ENCODE measurements at regions not wholly inside any gene's neighbourhood (a gene's known extent, or its start where the extent isn't known, plus 50 kb on each side); places are given as distances from the start of the nearest gene placed in this dataset.

DNA sequence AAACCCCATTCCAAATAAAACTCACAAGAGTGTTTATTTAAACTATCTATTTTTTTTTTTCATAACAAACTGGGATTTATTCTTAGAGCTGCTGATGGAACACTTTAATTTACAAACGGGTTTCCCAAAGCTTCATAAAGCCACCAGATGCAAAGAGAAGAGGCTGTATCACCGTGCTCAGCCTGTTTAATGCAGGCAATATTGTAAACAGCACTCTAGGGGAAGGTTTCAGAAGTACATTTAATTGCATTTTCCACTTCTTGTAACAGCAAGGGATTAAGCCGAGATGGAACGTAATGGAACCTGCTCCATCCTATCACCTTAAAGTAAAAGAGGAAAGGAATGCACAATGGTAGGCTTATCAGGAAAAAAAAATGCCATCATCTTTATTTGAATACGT lies 550.6 kb upstream of the ARGLU1 start:
- no peak overlapping the region for H3K4me3 ChIP-seq (ENCODE audit: control insufficient read depth, low read depth, low read length)
- TF ChIP-seq, protein P1, sequence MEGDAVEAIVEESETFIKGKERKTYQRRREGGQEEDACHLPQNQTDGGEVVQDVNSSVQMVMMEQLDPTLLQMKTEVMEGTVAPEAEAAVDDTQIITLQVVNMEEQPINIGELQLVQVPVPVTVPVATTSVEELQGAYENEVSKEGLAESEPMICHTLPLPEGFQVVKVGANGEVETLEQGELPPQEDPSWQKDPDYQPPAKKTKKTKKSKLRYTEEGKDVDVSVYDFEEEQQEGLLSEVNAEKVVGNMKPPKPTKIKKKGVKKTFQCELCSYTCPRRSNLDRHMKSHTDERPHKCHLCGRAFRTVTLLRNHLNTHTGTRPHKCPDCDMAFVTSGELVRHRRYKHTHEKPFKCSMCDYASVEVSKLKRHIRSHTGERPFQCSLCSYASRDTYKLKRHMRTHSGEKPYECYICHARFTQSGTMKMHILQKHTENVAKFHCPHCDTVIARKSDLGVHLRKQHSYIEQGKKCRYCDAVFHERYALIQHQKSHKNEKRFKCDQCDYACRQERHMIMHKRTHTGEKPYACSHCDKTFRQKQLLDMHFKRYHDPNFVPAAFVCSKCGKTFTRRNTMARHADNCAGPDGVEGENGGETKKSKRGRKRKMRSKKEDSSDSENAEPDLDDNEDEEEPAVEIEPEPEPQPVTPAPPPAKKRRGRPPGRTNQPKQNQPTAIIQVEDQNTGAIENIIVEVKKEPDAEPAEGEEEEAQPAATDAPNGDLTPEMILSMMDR (conservative IDR thresholded peaks at IDR 0.05; ENCODE audit: control insufficient read depth, insufficient read depth, low read depth, low read length), result no peak
- no peak for DNase-seq (ENCODE audit: low read depth)

DNA sequence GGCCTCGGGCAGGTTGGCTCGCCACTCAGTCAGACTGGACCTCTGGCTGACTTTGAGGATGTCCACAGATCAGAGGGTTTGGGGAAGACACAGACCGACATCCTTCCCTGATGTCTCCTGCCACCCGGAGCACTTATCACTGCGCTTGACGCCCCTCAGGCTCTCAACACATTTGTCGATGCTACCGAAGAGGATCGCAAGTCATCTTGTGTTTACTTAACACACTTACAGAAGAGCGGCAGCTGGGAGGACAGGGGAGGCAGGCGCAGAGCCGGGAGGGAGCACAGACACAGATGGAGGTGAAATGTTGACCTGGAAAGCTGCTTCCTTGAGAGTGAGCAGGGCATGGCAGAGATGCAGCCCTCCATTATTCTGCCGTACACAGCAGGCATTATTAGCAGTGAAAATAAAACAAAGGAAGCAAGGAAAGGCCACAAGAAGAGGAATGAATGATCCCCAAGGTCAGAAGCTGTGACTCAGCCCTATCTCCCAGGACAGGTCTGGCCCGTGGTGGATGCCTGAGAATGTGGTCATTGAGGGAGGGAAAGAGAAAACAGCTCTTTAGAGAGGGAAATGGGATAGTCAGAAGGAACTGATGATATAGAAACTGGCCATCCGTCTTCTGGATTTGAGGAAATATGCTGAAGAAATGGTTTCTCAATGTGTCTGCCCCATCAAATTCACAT lies 549.5 kb upstream of the ARGLU1 start:
- H3K4me3 ChIP-seq (ENCODE audit: control insufficient read depth, low read depth, low read length), result no peak overlapping the region
- TF ChIP-seq, protein P1 (conservative IDR thresholded peaks at IDR 0.05; ENCODE audit: control insufficient read depth, insufficient read depth, low read depth, low read length), result no peak
- no peak for DNase-seq (ENCODE audit: low read depth)

- no peak overlapping the region for H3K4me3 ChIP-seq (ENCODE audit: control insufficient read depth, low read depth, low read length)
These were observed 545.5 kb upstream of the ARGLU1 start for GRCh38 chr13:107113387-107113786.

DNA sequence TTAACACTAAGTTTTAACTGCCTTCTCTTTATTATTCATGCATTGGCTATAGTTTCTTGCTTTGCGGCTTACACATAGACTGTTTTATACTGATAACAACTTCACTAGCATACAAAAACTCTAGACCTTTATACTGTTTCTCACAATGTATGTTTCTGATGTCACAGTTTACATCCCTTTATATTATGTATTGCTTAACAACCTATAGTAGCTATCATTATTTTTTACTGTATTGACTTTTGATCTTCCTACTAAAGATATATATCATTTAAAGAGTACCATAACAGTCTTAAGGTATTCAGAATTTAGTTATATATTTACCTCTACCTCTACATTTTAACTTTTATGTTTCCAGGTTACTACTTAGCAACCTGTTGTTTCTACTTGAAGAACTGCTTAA lies 543.3 kb upstream of the ARGLU1 start:
- no peak for DNase-seq (ENCODE audit: low read depth)
- no peak overlapping the region for H3K4me3 ChIP-seq (ENCODE audit: control insufficient read depth, low read depth, low read length)
- TF ChIP-seq, protein P1 (conservative IDR thresholded peaks at IDR 0.05; ENCODE audit: control insufficient read depth, insufficient read depth, low read depth, low read length), result no peak

More at GRCh38 chr13:107113387-107113786, 545.5 kb upstream of the ARGLU1 start:
- no peak for DNase-seq (ENCODE audit: low read depth)
- TF ChIP-seq, protein P1 (conservative IDR thresholded peaks at IDR 0.05; ENCODE audit: control insufficient read depth, insufficient read depth, low read depth, low read length), result no peak

- TF ChIP-seq, protein P1 (conservative IDR thresholded peaks at IDR 0.05; ENCODE audit: control insufficient read depth, insufficient read depth, low read depth, low read length), result no peak
- H3K4me3 ChIP-seq (ENCODE audit: control insufficient read depth, low read depth, low read length), result no peak overlapping the region
- no peak for DNase-seq (ENCODE audit: low read depth)
These were observed 536.7 kb upstream of the ARGLU1 start for GRCh38 chr13:107104631-107105030.

GRCh38 chr13:107102676-107103075 lies 534.7 kb upstream of the ARGLU1 start:
- H3K4me3 ChIP-seq (ENCODE audit: control insufficient read depth, low read depth, low read length), result no peak overlapping the region
- DNase-seq (ENCODE audit: low read depth), result no peak
- TF ChIP-seq, protein P1 (conservative IDR thresholded peaks at IDR 0.05; ENCODE audit: control insufficient read depth, insufficient read depth, low read depth, low read length), result no peak

Measured in fibroblast of mammary gland (primary cell).